ENCODE measurements at regions not wholly inside any gene's neighbourhood (a gene's known extent, or its start where the extent isn't known, plus 50 kb on each side); places are given as distances from the start of the nearest gene placed in this dataset.

- DNase-seq: no peak
- no peaks in the 10 kb centered on the region for H3K4me1 Mint-ChIP-seq
- H3K27ac Mint-ChIP-seq: no peak overlapping the region
- H3K36me3 Mint-ChIP-seq: no peaks in the 10 kb centered on the region
- no peaks in the 10 kb centered on the region for H3K9me3 Mint-ChIP-seq
- peaks cover 68% of the 10 kb centered on the region for H3K27me3 Mint-ChIP-seq
- H3K4me3 Mint-ChIP-seq: no peak overlapping the region
These were observed 248.9 kb downstream of the TJP1 start for GRCh38 chr15:29573197-29573838.

DNA sequence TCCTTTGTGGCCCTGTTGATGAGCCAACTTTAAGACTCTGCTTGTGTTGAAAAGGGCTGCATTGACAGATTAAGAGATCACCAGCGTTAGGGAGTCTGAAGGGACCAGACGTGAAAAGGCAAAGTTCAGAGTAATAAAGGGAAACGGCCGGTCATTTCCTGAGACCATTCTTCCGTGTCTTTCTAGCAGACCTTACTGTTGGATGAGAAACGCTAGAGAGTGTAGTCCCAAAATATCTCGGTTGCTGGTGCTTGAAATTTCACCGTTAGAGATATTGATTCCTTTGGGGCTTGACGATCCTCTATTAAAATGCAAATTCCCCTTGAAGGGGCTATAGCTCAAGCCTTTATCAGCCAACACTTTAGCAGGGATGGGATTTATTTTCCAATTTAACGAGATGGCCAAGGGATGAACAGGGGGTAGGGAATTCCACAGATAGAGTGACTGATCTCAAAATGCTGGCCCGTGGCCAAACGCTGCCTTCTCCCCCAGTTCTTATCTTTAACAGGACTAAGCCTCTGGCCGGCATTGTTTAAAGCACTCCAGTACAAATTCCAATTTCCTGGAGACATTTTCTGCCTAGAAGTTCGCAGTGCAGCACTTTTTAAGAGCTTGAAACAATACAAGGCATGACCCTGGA lies 250.4 kb downstream of the TJP1 start:
- H3K9me3 Mint-ChIP-seq: no peaks in the 10 kb centered on the region
- no peak for DNase-seq
- H3K27me3 Mint-ChIP-seq: peaks cover 77% of the 10 kb centered on the region
- H3K36me3 Mint-ChIP-seq: no peaks in the 10 kb centered on the region
- no peaks in the 10 kb centered on the region for H3K4me1 Mint-ChIP-seq
- peak overlapping the region; percentile 24 for H3K4me3 Mint-ChIP-seq
- H3K27ac Mint-ChIP-seq: no peak overlapping the region

DNA sequence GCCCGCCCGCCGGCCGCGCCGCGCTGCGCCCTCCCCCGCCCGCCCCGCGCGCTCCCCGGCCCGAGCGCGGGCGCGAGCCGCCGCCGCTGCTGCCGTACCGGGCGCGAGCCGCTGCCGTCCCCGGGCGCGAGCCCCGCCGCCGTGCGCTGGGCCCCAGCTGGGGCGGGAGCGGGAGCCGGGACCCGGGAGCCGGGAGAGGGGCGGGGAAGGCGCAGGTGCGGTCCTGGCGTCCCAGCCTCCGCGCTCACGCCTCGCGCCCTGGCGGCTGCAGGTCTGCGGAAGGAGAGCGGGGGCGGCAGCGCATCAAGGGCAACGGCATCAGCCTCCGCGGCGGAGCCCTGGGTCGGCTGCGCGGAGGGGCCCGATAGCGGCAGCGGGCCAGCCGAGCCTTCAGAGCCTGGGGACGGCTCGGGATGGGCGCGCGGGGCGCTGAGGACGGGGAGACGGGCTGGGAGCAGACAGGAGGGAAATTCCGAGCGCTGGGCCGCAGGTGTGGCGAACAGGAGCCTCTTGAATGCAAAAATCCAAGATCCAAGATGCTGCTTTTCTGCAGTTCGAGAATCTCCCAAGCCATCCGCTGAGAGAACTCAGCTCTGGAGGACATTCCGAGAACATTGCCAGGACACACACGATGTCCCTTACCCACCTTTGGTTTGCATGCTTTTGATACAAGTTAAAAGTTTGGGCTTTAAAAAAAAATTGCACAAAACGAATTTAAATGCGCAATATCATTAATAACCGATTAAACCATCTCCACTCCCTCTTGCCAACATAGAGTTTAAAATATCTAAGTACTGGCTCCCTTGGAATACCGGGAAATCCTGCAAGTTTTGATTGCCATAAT lies 251.1 kb downstream of the TJP1 start:
- H3K9me3 Mint-ChIP-seq: no peaks in the 10 kb centered on the region
- peak; percentile 33 for DNase-seq
- no peaks in the 10 kb centered on the region for H3K4me1 Mint-ChIP-seq
- H3K27me3 Mint-ChIP-seq: peaks cover 74% of the 10 kb centered on the region
- H3K27ac Mint-ChIP-seq: no peak overlapping the region
- peak overlapping the region; percentile 24 for H3K4me3 Mint-ChIP-seq
- H3K36me3 Mint-ChIP-seq: no peaks in the 10 kb centered on the region

GRCh38 chr15:29570121-29570947 lies 251.9 kb downstream of the TJP1 start:
- Mint-ChIP-seq H3K36me3 (no peaks in the 10 kb centered on the region), H3K27me3 (peaks cover 69% of the 10 kb centered on the region), H3K27ac (no peak overlapping the region), H3K4me1 (no peaks in the 10 kb centered on the region), H3K4me3 (no peak overlapping the region), H3K9me3 (no peaks in the 10 kb centered on the region)
- DNase-seq: no peak

- Mint-ChIP-seq H3K9me3 (no peaks in the 10 kb centered on the region), H3K4me3 (peak overlapping the region; percentile 29), H3K27me3 (peaks cover 64% of the 10 kb centered on the region), H3K36me3 (no peaks in the 10 kb centered on the region), H3K4me1 (no peaks in the 10 kb centered on the region), H3K27ac (no peak overlapping the region)
- DNase-seq: no peak
These were observed 252.7 kb downstream of the TJP1 start for GRCh38 chr15:29569533-29570092.

DNA sequence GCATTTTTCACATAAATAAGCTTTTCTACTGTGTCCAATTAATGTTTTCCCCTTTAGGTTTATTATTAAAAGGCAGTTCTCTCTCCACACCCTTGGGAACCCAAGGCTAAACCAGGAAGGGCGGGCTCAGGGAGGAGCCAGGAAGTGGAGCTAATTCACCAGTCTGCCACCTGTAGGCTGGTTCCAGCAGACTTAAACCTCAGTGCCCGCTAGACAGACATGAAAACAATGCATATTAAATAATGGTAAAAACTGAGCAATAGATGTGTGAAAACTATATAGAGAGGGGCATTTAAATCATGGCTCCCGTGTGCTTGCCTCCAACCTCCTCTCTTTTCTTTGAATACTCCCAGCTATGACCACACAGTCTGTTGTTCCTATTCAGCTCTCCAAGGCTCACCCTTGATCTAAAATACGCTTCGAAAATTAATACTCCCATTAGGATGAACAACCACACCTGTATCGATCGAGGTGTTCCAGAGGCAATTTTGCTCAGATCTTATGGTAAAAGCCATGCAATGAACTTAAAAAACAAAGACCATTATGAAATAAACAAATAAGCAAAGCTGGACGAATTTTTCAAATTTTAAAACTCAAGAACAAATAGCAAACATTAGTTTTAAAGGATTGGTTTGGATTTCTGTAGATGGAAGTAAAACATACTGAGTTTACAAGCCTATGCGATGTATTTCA lies 253.3 kb downstream of the TJP1 start:
- H3K4me3 Mint-ChIP-seq: peak overlapping the region; percentile 29
- peaks cover 58% of the 10 kb centered on the region for H3K27me3 Mint-ChIP-seq
- no peak for DNase-seq
- H3K4me1 Mint-ChIP-seq: no peaks in the 10 kb centered on the region
- H3K27ac Mint-ChIP-seq: no peak overlapping the region
- H3K9me3 Mint-ChIP-seq: no peaks in the 10 kb centered on the region
- H3K36me3 Mint-ChIP-seq: no peaks in the 10 kb centered on the region

- Mint-ChIP-seq H3K27ac (no peak overlapping the region), H3K27me3 (peaks cover 41% of the 10 kb centered on the region), H3K4me1 (no peaks in the 10 kb centered on the region), H3K4me3 (no peak overlapping the region), H3K36me3 (no peaks in the 10 kb centered on the region), H3K9me3 (peaks cover 2% of the 10 kb centered on the region)
- DNase-seq: no peak
These were observed 254.9 kb downstream of the TJP1 start for GRCh38 chr15:29567336-29567735.

DNA sequence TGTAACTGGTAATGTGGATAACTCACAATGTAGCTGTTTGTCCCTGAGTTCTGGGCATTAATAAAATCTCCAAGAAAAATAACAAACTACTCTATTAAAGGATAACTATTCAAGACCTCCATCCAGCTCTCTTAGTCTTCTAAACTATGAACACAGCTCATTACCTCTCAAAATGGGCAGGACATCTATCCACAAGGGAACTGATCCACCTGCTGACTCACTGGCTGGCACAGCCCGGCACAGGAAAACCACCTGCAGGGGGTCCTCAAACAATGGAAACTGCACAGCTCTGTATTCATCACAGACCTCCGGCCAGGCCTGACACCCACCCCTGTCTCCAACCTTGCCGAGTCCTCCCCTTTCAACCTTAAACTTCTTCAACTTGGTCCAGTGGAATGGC lies 255.4 kb downstream of the TJP1 start:
- no peaks in the 10 kb centered on the region for H3K36me3 Mint-ChIP-seq
- peaks cover 2% of the 10 kb centered on the region for H3K9me3 Mint-ChIP-seq
- no peak for DNase-seq
- no peak overlapping the region for H3K27ac Mint-ChIP-seq
- H3K4me3 Mint-ChIP-seq: no peak overlapping the region
- no peaks in the 10 kb centered on the region for H3K4me1 Mint-ChIP-seq
- H3K27me3 Mint-ChIP-seq: peaks cover 37% of the 10 kb centered on the region

DNA sequence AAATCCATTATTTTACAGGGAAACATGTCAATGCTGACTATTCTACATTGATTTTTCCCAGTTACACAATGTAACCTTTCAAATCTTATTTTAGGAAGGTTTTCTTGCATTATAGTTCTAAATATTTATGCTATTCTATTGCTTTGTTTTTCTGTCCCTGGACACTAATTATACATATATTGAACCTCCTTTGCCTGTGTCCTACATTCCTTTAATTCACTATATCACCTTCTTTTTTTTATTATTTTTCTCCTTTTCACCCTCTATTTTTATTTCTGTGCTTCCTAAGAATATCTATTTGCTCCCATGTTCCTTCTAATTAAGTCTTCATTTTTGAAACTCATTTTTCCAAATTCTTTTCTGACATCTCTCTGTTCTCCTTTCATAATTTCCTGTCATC lies 259.2 kb downstream of the TJP1 start:
- Mint-ChIP-seq H3K27ac (no peak overlapping the region), H3K4me1 (no peaks in the 10 kb centered on the region), H3K27me3 (peaks cover 40% of the 10 kb centered on the region), H3K4me3 (no peak overlapping the region), H3K9me3 (peaks cover 5% of the 10 kb centered on the region), H3K36me3 (no peaks in the 10 kb centered on the region)
- DNase-seq: no peak

GRCh38 chr15:29560896-29561295 lies 261.4 kb downstream of the TJP1 start:
- H3K4me3 Mint-ChIP-seq: no peak overlapping the region
- peaks cover 32% of the 10 kb centered on the region for H3K27me3 Mint-ChIP-seq
- no peak overlapping the region for H3K27ac Mint-ChIP-seq

GRCh38 chr15:29558261-29558660 lies 264.0 kb downstream of the TJP1 start:
- no peak for DNase-seq
- Mint-ChIP-seq H3K27me3 (peaks cover 35% of the 10 kb centered on the region), H3K4me3 (no peak overlapping the region), H3K4me1 (no peaks in the 10 kb centered on the region), H3K9me3 (peaks cover 3% of the 10 kb centered on the region), H3K36me3 (no peaks in the 10 kb centered on the region), H3K27ac (no peak overlapping the region)

More at GRCh38 chr15:29560896-29561295, 261.4 kb downstream of the TJP1 start:
- H3K4me1 Mint-ChIP-seq: no peaks in the 10 kb centered on the region
- no peaks in the 10 kb centered on the region for H3K36me3 Mint-ChIP-seq
- DNase-seq: no peak
- H3K9me3 Mint-ChIP-seq: peaks cover 5% of the 10 kb centered on the region

DNA sequence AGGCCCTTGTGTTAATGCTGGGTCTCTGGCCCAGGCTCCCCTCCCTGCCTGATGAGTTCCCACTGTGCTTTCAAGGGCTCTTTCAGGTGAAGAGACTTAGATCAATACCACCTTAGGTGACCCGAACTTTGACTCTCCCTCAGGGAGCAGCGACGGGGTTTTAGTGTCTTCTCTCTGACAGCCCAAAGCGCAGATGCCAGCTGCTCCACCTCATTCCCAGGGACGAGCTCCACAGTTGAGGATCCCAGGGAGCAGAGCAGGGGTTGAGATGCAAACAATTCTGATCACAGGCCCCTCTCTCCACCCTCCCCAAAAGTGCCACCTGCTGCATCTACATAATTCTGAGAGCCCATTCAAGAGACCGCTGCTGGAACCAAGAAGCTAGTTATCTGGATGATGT lies 265.1 kb downstream of the TJP1 start:
- no peak for DNase-seq
- Mint-ChIP-seq H3K27me3 (peaks cover 38% of the 10 kb centered on the region), H3K4me1 (no peaks in the 10 kb centered on the region), H3K4me3 (no peak overlapping the region), H3K9me3 (peaks cover 2% of the 10 kb centered on the region), H3K27ac (no peak overlapping the region), H3K36me3 (no peaks in the 10 kb centered on the region)

GRCh38 chr15:29556380-29556779 lies 265.9 kb downstream of the TJP1 start:
- peaks cover 2% of the 10 kb centered on the region for H3K9me3 Mint-ChIP-seq
- no peaks in the 10 kb centered on the region for H3K4me1 Mint-ChIP-seq
- no peaks in the 10 kb centered on the region for H3K36me3 Mint-ChIP-seq
- no peak overlapping the region for H3K27ac Mint-ChIP-seq
- DNase-seq: no peak
- no peak overlapping the region for H3K4me3 Mint-ChIP-seq
- H3K27me3 Mint-ChIP-seq: peaks cover 41% of the 10 kb centered on the region

GRCh38 chr15:29554531-29554930 lies 267.7 kb downstream of the TJP1 start:
- Mint-ChIP-seq H3K27ac (no peak overlapping the region), H3K9me3 (peaks cover 2% of the 10 kb centered on the region), H3K4me1 (no peaks in the 10 kb centered on the region), H3K4me3 (no peak overlapping the region), H3K27me3 (peaks cover 30% of the 10 kb centered on the region), H3K36me3 (no peaks in the 10 kb centered on the region)
- no peak for DNase-seq
